ENCODE measurements at regions not wholly inside any gene's neighbourhood (a gene's known extent, or its start where the extent isn't known, plus 50 kb on each side); places are given as distances from the start of the nearest gene placed in this dataset.

DNA sequence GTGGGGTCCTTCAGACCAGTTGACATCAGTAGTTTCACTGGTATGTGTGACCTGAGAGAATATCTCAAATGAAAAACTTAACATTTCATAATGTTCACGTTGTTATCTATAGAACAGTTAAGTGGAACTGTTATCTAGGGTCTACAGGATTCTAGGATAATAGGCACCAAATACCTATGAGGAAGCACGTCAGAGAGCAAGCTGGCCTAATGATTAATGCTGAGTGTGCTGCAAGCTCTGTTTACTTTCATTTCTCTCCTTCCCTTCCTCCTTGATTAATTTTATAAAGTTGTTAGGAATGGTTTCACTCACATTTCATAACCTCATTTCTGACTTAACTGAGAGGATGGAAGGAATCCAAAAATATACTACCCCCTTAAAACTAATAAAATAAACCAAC, 362.5 kb upstream of the ZNF717 start:
- no peaks in the 10 kb centered on the region for H3K36me3 ChIP-seq (ENCODE audit: control insufficient read depth, insufficient read depth, low read length)
- no peak overlapping the region for H2AFZ ChIP-seq (ENCODE audit: low read depth, low read length)
- ATAC-seq (no peak), DNase-seq (ENCODE audit: extremely low read depth in 1 of 4, low spot score in 3 of 4) (no peak), FAIRE-seq (no peak)
- BruUV-seq (replicated peaks), result no TSS peak
- no peak for TF ChIP-seq POLR3G (IDR thresholded peaks at IDR 0.05; ENCODE audit: extremely low read depth, insufficient read length, insufficient replicate concordance)
- TF ChIP-seq, protein P1, sequence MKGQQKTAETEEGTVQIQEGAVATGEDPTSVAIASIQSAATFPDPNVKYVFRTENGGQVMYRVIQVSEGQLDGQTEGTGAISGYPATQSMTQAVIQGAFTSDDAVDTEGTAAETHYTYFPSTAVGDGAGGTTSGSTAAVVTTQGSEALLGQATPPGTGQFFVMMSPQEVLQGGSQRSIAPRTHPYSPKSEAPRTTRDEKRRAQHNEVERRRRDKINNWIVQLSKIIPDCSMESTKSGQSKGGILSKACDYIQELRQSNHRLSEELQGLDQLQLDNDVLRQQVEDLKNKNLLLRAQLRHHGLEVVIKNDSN (CRISPR knock-in tag; IDR thresholded peaks at IDR 0.05), result no peak
- TF ChIP-seq DACH1 (IDR thresholded peaks at IDR 0.05; ENCODE audit: partially characterized antibody), result no peak
- no peak for TF ChIP-seq ZNF324 (CRISPR knock-in tag; IDR thresholded peaks at IDR 0.05)
- TF ChIP-seq MYBL2 (IDR thresholded peaks at IDR 0.05; ENCODE audit: low read depth), result no peak
- TF ChIP-seq MYBL2 (CRISPR knock-in tag; IDR thresholded peaks at IDR 0.05; ENCODE audit: borderline replicate concordance), result no peak
- no peak for TF ChIP-seq SPI1 (IDR thresholded peaks at IDR 0.05; ENCODE audit: borderline replicate concordance, low read depth, low read length)
- no peak for TF ChIP-seq ATF1 (CRISPR knock-in tag; IDR thresholded peaks at IDR 0.05)
- TF ChIP-seq ATF1 (tag; IDR thresholded peaks at IDR 0.05), result no peak
- no peak for TF ChIP-seq ZNF212 (CRISPR knock-in tag; IDR thresholded peaks at IDR 0.05)
- no peak for TF ChIP-seq SMAD2 (IDR thresholded peaks at IDR 0.05; ENCODE audit: low read depth, low read length)
- no peak for TF ChIP-seq FOSL1 (tag; conservative IDR thresholded peaks at IDR 0.05)
- no peaks in the 10 kb centered on the region for H3K79me2 ChIP-seq (ENCODE audit: control insufficient read depth, insufficient read depth, low read length)
- H3K9me1 ChIP-seq (ENCODE audit: control insufficient read depth, insufficient read depth, low read length), result no peaks in the 10 kb centered on the region
- no peak overlapping the region for H3K4me2 ChIP-seq (ENCODE audit: insufficient read depth, low read length)
- 0% methylated on average over 2 of the region's 2 CpGs for WGBS (ENCODE audit: insufficient coverage, low coverage, missing lambda C conversion rate)
- H4K20me1 ChIP-seq (replicated peaks; ENCODE audit: control insufficient read depth, insufficient read depth, low read length), result no peaks in the 10 kb centered on the region
- intact Hi-C loops (cut with micrococcal nuclease), result no loop called here
- CTCF ChIA-PET (ENCODE audit: low intra/inter-chr PET ratio), result no interaction called here
- in situ Hi-C loops (cut with MboI), result no loop called here
- H3K27me3 ChIP-seq (ENCODE audit: control insufficient read depth in 2 of 2, insufficient read depth in 2 of 2, low read length in 2 of 2), result no peaks in the 10 kb centered on the region
- H3K9me3 ChIP-seq (replicated peaks; ENCODE audit: control insufficient read depth, insufficient read depth, low read depth, low read length), result no peaks in the 10 kb centered on the region
- no peak overlapping the region for H3K27ac ChIP-seq (ENCODE audit: extremely low read depth, low read depth, low read length)
- H3K9ac ChIP-seq (ENCODE audit: insufficient read depth in 1 of 2, low read depth in 2 of 2, low read length in 2 of 2), result no peak overlapping the region
- H3K4me1 ChIP-seq (replicated peaks in 1 of 2; ENCODE audit: control insufficient read depth in 2 of 2, insufficient read depth in 2 of 2, low read length in 2 of 2), result no peaks in the 10 kb centered on the region
- no peak overlapping the region for H3K4me3 ChIP-seq
- POLR2A ChIA-PET, result no interaction called here

Measured in K562 (cell line).